T-helper 1 cell treated with Interleukin-12 subunit alpha and Interleukin-12 subunit beta and Interleukin-4 antibody, amounts not matched to agents 30 μg/mL and 1 μg/mL, for 36 hours (primary cell): ENCODE measurements at regions not wholly inside any gene's neighbourhood (a gene's known extent, or its start where the extent isn't known, plus 50 kb on each side); places are given as distances from the start of the nearest gene placed in this dataset.

ENCODE experiments used
- H3K27ac Mint-ChIP-seq: one replicate; pipeline ENCODE4 v1.8.0; 2021; ENCODE audit warnings: mild to moderate bottlenecking, mixed read lengths
- H3K27me3 Mint-ChIP-seq: one replicate; pipeline ENCODE4 v1.8.0; 2021; ENCODE audit warnings: low read depth, mixed read lengths
- H3K36me3 Mint-ChIP-seq: one replicate; pipeline ENCODE4 v1.8.0; 2021; ENCODE audit warnings: low read depth, mixed read lengths
- H3K4me1 Mint-ChIP-seq: one replicate; pipeline ENCODE4 v1.8.0; 2021; ENCODE audit warnings: low read depth, mixed read lengths
- H3K4me3 Mint-ChIP-seq: one replicate; pipeline ENCODE4 v1.8.0; 2021; ENCODE audit warnings: mild to moderate bottlenecking, moderate library complexity, mixed read lengths
- H3K9me3 Mint-ChIP-seq: one replicate; pipeline ENCODE4 v1.8.0; 2021; ENCODE audit warnings: mixed read lengths

GRCh38 chr12:67456431-67456901 is 187.3 kb downstream of the CAND1 start:
- Mint-ChIP-seq H3K27me3 (peaks cover 25% of the 10 kb centered on the region), H3K4me1 (peaks cover 11% of the 10 kb centered on the region), H3K36me3 (peaks cover 3% of the 10 kb centered on the region), H3K4me3 (no peak overlapping the region), H3K9me3 (peaks cover 4% of the 10 kb centered on the region), H3K27ac (no peak overlapping the region)

- Mint-ChIP-seq H3K9me3 (peaks cover 4% of the 10 kb centered on the region), H3K27me3 (peaks cover 27% of the 10 kb centered on the region), H3K36me3 (peaks cover 3% of the 10 kb centered on the region), H3K4me1 (peaks cover 9% of the 10 kb centered on the region), H3K4me3 (no peak overlapping the region), H3K27ac (no peak overlapping the region)
Measured at GRCh38 chr12:67457136-67457535, 188.0 kb downstream of the CAND1 start.

GRCh38 chr12:67457778-67458665 is 188.9 kb downstream of the CAND1 start:
- no peaks in the 10 kb centered on the region for H3K9me3 Mint-ChIP-seq
- H3K4me3 Mint-ChIP-seq: no peak overlapping the region
- H3K4me1 Mint-ChIP-seq: peaks cover 4% of the 10 kb centered on the region
- no peaks in the 10 kb centered on the region for H3K36me3 Mint-ChIP-seq
- H3K27ac Mint-ChIP-seq: no peak overlapping the region
- peaks cover 34% of the 10 kb centered on the region for H3K27me3 Mint-ChIP-seq

- no peak overlapping the region for H3K27ac Mint-ChIP-seq
- no peaks in the 10 kb centered on the region for H3K36me3 Mint-ChIP-seq
- H3K27me3 Mint-ChIP-seq: peaks cover 40% of the 10 kb centered on the region
- H3K4me3 Mint-ChIP-seq: no peak overlapping the region
- no peaks in the 10 kb centered on the region for H3K9me3 Mint-ChIP-seq
- peaks cover 2% of the 10 kb centered on the region for H3K4me1 Mint-ChIP-seq
Measured at GRCh38 chr12:67459173-67459572, 189.4 kb upstream of the DYRK2 start.

GRCh38 chr12:67459578-67459977 is 189.0 kb upstream of the DYRK2 start:
- Mint-ChIP-seq H3K4me3 (no peak overlapping the region), H3K36me3 (no peaks in the 10 kb centered on the region), H3K27me3 (peaks cover 41% of the 10 kb centered on the region)

GRCh38 chr12:67460388-67460787 is 188.2 kb upstream of the DYRK2 start:
- no peak overlapping the region for H3K27ac Mint-ChIP-seq
- peaks cover 46% of the 10 kb centered on the region for H3K27me3 Mint-ChIP-seq
- H3K36me3 Mint-ChIP-seq: no peaks in the 10 kb centered on the region
- peaks cover 2% of the 10 kb centered on the region for H3K4me1 Mint-ChIP-seq
- H3K4me3 Mint-ChIP-seq: no peak overlapping the region
- H3K9me3 Mint-ChIP-seq: no peaks in the 10 kb centered on the region

More at GRCh38 chr12:67459578-67459977, 189.0 kb upstream of the DYRK2 start:
- Mint-ChIP-seq H3K9me3 (no peaks in the 10 kb centered on the region), H3K4me1 (peaks cover 2% of the 10 kb centered on the region), H3K27ac (no peak overlapping the region)

GRCh38 chr12:67468549-67469245 is 179.8 kb upstream of the DYRK2 start:
- Mint-ChIP-seq H3K27me3 (peaks cover 35% of the 10 kb centered on the region), H3K4me1 (no peaks in the 10 kb centered on the region), H3K9me3 (peaks cover 15% of the 10 kb centered on the region), H3K4me3 (no peak overlapping the region), H3K27ac (no peak overlapping the region), H3K36me3 (peaks cover 5% of the 10 kb centered on the region)

- H3K27me3 Mint-ChIP-seq: peaks cover 34% of the 10 kb centered on the region
- peaks cover 5% of the 10 kb centered on the region for H3K36me3 Mint-ChIP-seq
- no peak overlapping the region for H3K27ac Mint-ChIP-seq
- no peaks in the 10 kb centered on the region for H3K4me1 Mint-ChIP-seq
- H3K4me3 Mint-ChIP-seq: no peak overlapping the region
- peaks cover 15% of the 10 kb centered on the region for H3K9me3 Mint-ChIP-seq
Measured at GRCh38 chr12:67469666-67470065, 178.9 kb upstream of the DYRK2 start.

- H3K4me3 Mint-ChIP-seq: no peak overlapping the region
Measured at GRCh38 chr12:67471810-67472209, 176.7 kb upstream of the DYRK2 start.

GRCh38 chr12:67472539-67472938 is 176.0 kb upstream of the DYRK2 start:
- Mint-ChIP-seq H3K27me3 (peaks cover 11% of the 10 kb centered on the region), H3K9me3 (peaks cover 1% of the 10 kb centered on the region), H3K4me1 (peaks cover 4% of the 10 kb centered on the region), H3K27ac (no peak overlapping the region), H3K36me3 (no peaks in the 10 kb centered on the region), H3K4me3 (no peak overlapping the region)

More at GRCh38 chr12:67471810-67472209, 176.7 kb upstream of the DYRK2 start:
- H3K27me3 Mint-ChIP-seq: peaks cover 19% of the 10 kb centered on the region
- peaks cover 4% of the 10 kb centered on the region for H3K4me1 Mint-ChIP-seq
- H3K36me3 Mint-ChIP-seq: peaks cover 1% of the 10 kb centered on the region
- H3K9me3 Mint-ChIP-seq: peaks cover 8% of the 10 kb centered on the region
- no peak overlapping the region for H3K27ac Mint-ChIP-seq

GRCh38 chr12:67474934-67475620 is 173.5 kb upstream of the DYRK2 start:
- peaks cover 11% of the 10 kb centered on the region for H3K27me3 Mint-ChIP-seq
- H3K9me3 Mint-ChIP-seq: no peaks in the 10 kb centered on the region
- no peak overlapping the region for H3K27ac Mint-ChIP-seq
- peaks cover 4% of the 10 kb centered on the region for H3K4me1 Mint-ChIP-seq
- H3K4me3 Mint-ChIP-seq: no peak overlapping the region
- H3K36me3 Mint-ChIP-seq: no peaks in the 10 kb centered on the region

- no peaks in the 10 kb centered on the region for H3K36me3 Mint-ChIP-seq
- no peaks in the 10 kb centered on the region for H3K9me3 Mint-ChIP-seq
- no peak overlapping the region for H3K4me3 Mint-ChIP-seq
- peaks cover 4% of the 10 kb centered on the region for H3K4me1 Mint-ChIP-seq
- H3K27ac Mint-ChIP-seq: no peak overlapping the region
- H3K27me3 Mint-ChIP-seq: peaks cover 11% of the 10 kb centered on the region
Measured at GRCh38 chr12:67475725-67476124, 172.8 kb upstream of the DYRK2 start.

GRCh38 chr12:67477681-67478265 is 170.8 kb upstream of the DYRK2 start:
- Mint-ChIP-seq H3K27ac (no peak overlapping the region), H3K4me3 (no peak overlapping the region), H3K9me3 (no peaks in the 10 kb centered on the region), H3K4me1 (peaks cover 6% of the 10 kb centered on the region), H3K27me3 (peaks cover 11% of the 10 kb centered on the region), H3K36me3 (no peaks in the 10 kb centered on the region)
